ENCODE measurements at regions not wholly inside any gene's neighbourhood (a gene's known extent, or its start where the extent isn't known, plus 50 kb on each side); places are given as distances from the start of the nearest gene placed in this dataset.

DNA sequence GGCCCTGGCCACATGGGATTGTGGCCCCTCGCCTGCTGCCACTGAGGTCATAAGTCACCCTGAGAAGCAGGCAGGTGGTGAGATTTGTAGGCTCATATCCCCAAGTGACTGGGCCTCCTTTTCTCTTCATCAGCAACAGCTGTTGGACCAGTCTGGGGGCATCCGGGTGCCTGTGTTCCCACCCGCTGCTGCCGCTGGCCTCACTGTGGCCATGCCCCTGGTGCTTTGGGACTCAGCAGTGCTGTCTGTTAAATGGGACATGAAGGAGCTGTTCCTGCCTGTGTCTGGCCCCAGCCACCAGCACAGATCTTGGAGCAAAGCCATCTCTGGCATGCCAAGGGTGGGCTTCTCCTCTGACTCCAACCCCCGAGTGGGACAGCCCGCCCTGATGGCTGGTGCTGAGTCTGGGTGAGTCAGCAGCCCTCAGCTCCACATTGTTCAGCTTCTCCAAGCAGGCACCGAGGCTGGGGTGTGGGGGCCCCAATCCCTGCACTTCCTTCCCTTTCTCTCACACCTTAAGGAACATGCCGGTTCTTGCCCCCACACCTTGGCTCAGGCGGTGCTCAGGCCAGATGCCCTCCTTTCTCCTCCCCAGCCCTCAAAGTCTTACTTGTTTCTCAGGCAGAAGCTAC is 207.9 kb downstream of the GLI2 start:
- no peak for DNase-seq

- no peak for DNase-seq
Observed at GRCh38 chr2:120944575-120944974, 208.9 kb downstream of the GLI2 start.

DNA sequence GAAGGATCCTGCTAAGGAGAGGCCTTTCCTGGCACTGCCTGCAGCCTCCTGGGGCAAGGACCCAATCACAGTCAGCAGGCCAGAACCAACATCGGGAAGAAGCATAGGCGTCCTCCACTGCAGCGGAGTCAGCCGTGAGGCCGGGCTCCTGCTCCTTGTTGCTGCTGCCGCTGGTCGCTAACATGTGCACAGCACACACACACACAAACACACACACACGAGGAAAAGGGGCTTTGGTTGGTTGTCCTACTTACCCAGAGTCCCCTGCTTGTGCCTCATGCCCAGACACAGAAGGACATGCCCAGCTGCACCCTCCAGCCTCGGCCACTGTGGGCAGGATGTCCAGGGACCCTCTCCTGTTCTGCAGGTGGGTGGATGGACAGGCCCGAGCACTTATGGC is 209.4 kb downstream of the GLI2 start:
- no peak for DNase-seq

GRCh38 chr2:120945832-120946499 is 210.3 kb downstream of the GLI2 start:
- DNase-seq: no peak

- DNase-seq: no peak
Observed at GRCh38 chr2:120947327-120947726, 211.7 kb downstream of the GLI2 start.

GRCh38 chr2:120947982-120948661 is 212.5 kb downstream of the GLI2 start:
- DNase-seq: no peak

- no peak for DNase-seq
Observed at GRCh38 chr2:120948662-120949011, 213.0 kb downstream of the GLI2 start.

GRCh38 chr2:120949027-120949956 is 213.6 kb downstream of the GLI2 start:
- DNase-seq: no peak

DNA sequence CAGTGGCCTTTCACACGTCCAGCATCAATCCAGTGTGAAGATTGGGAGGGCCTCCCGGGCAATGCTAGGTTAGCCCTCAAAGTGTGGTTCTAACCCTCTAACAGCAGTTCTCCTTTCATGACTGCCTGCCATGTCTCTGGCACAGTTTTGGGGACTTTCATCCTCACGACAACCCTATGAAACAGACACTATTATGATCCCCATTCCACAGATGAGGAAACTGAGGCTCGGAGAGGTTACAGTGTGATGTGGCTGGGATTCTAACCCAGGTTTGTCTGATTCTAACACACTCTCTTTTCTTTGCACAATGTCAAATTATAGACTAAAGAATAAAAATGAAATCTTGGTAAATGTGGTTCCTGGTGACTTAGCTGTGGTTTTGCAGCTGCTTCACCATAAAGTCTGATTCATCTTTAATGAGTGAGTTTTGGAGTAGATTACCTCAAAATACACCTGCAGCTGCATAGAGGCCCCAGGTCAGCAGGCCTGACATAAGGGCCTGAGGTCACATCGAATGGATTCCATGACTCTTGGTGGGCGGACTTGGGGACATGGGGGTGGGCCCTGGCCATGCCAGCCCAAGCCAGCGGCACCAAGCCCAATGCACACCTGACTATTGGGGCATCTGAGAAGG is 214.4 kb downstream of the GLI2 start:
- no peak for DNase-seq

- DNase-seq: no peak
Observed at GRCh38 chr2:120951693-120952092, 216.0 kb downstream of the GLI2 start.

GRCh38 chr2:120952318-120952717 is 216.7 kb downstream of the GLI2 start:
- DNase-seq: no peak

- DNase-seq: no peak
Observed at GRCh38 chr2:120953066-120953756, 217.5 kb downstream of the GLI2 start.

- no peak for DNase-seq
Observed at GRCh38 chr2:120953843-120954584, 218.3 kb downstream of the GLI2 start.

DNA sequence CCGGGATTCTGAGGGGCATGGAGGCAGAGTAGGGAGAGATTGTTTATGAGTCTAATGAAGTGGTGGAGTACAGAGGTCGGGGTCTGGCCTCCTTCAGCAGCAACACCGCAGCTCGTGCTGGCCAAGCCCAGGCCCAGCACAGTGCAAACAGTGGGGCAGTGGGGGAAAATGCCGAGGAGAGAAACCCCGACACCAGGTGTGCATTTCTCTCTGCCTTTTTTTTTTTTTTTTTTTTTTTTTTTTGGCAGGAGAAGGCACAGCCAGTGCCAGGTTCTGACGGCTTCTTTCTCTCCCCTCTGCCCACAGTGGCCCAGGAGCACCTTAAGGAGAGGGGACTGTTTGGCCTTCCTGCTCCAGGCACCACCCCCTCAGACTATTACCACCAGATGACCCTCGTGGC is 219.3 kb downstream of the GLI2 start:
- DNase-seq: no peak

DNA sequence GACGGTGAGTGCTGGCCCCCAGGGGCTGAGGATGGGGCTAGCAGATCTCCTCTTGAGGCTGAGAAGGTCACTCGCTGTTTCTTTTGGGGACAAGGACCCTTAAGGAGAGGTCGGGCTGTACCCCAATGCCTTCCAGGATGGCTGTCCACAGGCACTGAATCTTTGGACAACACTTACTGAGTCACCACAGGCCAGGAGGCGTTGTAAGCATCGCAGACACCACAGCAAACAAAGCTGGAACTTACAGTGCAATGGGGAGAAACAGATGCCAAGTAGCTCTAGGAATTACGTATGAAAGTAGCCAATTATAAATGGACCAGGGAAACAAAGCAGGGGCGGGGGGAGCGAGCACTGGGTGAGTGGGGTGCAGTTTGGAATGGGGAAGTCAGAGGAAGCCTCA is 219.8 kb downstream of the GLI2 start:
- DNase-seq: no peak

DNA sequence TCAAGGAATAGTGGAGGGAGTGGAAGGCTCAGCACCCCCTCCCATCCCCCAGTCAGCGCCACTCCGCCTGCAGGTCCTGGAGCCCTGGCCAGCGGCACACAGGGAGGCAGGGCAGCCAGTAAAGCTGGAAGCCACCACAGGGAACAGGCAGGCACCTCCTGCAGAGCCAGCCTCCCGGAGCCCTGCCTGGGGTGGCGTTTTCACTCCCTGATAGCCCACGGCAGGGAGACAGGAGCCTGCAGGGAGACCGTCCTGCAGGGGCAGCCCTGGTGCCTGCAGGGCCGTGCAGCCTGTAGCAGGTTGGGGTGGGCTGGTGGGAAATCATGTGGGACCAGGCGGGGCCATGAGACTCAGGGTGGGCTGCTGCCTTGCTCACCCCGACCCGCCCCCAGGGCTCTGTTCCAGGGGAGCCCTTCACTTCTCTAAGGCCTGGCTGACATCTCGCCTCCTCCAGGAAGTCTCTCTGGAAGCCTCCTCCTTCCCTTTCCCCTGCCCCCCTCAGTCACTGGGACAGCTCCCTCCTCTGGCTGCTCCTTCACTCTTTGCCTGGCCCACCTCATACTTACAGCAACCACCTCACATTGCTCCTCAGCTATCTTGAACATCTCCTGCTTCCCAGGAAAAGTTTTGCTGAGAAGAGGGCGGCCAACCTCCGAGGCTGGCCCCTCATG is 221.0 kb downstream of the GLI2 start:
- DNase-seq: no peak

DNA sequence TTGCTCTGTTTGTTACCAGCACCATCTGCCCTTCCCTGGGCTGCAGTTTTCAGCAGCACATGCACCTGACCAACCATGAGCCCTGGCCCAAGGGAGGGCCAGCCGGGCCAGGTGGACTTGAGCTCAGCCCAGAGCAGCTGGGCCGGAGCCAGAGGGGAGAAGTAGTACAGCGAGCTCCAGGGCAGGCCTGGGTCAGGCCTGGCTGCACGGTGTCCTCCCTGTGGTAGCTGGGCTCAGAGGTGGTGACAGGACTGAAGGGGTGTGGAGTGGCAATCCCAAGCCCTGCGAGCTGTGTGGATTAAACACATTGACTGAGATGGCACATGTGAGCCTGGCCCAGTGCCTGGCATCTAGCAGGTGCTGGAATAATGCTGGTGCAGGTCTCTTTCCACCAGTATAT is 222.2 kb downstream of the GLI2 start:
- no peak for DNase-seq

DNA sequence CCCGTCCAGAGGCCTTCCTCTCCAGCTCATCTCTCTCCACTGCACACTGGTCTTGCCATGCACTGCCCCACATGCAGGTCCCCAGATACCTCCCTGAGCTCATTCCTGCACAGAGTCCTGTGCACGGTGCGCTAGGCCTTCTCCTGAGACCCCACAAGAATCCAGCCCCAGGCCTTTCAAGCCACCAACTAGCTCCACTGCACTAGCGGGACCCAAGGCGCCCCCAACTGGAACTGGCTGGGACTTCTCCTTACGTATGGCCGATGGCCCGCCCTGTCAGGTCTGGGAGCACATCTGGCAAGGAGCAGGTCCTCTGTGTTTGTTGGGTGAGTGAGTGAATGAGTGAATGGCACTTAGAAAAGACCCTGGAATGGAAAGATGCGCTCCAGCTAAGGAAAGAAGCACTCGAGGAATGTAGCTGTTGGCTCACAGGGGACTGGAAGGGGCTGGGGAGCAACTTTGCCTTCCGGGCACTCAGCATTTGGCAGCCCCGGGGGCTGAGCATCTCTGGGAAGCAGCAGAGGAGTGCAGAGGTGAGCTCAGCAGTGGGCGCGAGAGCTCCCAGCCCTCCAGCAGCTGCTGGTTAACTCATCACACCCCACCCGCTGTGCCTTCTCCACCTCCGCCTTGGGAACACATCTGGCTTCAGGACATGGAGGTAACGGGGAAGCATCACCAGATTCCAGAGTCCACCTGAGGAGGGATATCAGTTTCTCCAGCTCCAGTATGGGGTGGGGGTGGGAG is 223.1 kb downstream of the GLI2 start:
- DNase-seq: no peak

GRCh38 chr2:120959426-120959825 is 223.8 kb downstream of the GLI2 start:
- no peak for DNase-seq

DNA sequence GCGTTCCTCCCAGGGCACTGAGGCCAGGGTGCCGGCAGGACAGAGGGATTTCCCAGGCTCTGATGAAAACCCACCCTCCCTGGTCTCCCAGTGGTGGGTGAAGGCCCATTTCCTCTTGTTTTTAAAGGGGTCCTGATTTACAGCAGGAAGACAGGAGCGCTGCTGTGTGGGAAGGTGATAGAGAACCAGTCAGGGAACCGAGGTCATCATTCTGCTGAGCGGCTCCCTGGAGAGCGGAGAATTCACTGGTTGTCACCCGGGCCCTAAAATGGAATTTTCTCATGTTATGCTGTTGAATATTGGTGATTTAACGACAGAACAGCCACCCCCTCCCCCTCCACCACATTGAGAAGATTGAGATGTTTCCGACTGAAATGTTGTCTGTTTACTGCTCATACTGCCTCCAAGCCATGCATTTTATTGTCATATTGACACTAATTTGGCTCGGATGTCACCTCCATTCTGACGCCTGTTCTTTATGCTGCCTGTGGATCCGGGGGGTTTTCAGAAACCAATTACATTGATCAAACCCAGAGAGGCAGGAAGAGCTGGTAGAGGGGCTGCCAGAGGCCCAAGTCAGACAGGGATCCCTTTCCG is 225.2 kb downstream of the GLI2 start:
- DNase-seq: no peak
